ENCODE measurements at regions not wholly inside any gene's neighbourhood (a gene's known extent, or its start where the extent isn't known, plus 50 kb on each side); places are given as distances from the start of the nearest gene placed in this dataset.
"Not testable (repeated sequence)": the region's sequence is repeated elsewhere in the genome, so short reads cannot be mapped to it uniquely, and the experiment has no call there.

DNA sequence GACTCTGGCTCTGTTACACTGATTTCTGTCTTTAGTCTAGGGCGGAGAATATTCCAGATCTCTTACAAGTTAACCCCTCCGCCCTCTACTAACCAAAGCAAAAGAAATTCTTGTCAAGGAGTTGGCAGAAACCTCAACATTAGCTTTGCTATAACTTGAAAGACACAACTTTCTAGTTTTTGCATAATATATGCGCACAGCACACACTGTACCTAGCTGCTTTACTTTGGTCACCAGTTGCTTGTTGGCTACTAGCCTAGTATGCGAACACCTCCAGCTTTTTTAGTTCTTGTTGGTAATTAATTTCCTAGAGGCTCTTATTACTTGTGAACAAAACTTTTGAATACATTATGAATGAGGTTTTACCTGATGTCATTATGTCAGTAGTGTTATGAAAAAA, 348.8 kb upstream of the C2CD4B start:
- 87% methylated on average over 4 of the region's 4 CpGs for WGBS (ENCODE audit: insufficient coverage, low coverage, low lambda C conversion rate, missing lambda C conversion rate)
- TF ChIP-seq, protein P1, sequence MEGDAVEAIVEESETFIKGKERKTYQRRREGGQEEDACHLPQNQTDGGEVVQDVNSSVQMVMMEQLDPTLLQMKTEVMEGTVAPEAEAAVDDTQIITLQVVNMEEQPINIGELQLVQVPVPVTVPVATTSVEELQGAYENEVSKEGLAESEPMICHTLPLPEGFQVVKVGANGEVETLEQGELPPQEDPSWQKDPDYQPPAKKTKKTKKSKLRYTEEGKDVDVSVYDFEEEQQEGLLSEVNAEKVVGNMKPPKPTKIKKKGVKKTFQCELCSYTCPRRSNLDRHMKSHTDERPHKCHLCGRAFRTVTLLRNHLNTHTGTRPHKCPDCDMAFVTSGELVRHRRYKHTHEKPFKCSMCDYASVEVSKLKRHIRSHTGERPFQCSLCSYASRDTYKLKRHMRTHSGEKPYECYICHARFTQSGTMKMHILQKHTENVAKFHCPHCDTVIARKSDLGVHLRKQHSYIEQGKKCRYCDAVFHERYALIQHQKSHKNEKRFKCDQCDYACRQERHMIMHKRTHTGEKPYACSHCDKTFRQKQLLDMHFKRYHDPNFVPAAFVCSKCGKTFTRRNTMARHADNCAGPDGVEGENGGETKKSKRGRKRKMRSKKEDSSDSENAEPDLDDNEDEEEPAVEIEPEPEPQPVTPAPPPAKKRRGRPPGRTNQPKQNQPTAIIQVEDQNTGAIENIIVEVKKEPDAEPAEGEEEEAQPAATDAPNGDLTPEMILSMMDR (IDR thresholded peaks at IDR 0.05) = no peak
- no peak for TF ChIP-seq POLR2A (IDR thresholded peaks at IDR 0.05)
- Histone ChIP-seq H3K4me1 (no peaks in the 10 kb centered on the region), H3K9me3 (no peaks in the 10 kb centered on the region), H3K27ac (no peak overlapping the region), H3K36me3 (no peaks in the 10 kb centered on the region), H3K4me3 (no peak overlapping the region), H3K27me3 (no peaks in the 10 kb centered on the region)
- intact Hi-C loops (cut with DNase I) = no loop called here
- ATAC-seq (no peak), DNase-seq (no peak)

- Histone ChIP-seq H3K4me3 (no peak overlapping the region), H3K27ac (no peak overlapping the region), H3K36me3 (no peaks in the 10 kb centered on the region), H3K4me1 (no peaks in the 10 kb centered on the region), H3K9me3 (no peaks in the 10 kb centered on the region), H3K27me3 (no peaks in the 10 kb centered on the region)
- TF ChIP-seq, protein P1 (IDR thresholded peaks at IDR 0.05) = no peak
- TF ChIP-seq POLR2A (IDR thresholded peaks at IDR 0.05) = no peak
- ATAC-seq = no peak
- WGBS (ENCODE audit: insufficient coverage, low coverage, low lambda C conversion rate, missing lambda C conversion rate) = 82% methylated on average over 5 of the region's 7 CpGs
- intact Hi-C loops (cut with DNase I) = no loop called here
- DNase-seq = no peak
Measured at GRCh38 chr15:62515696-62516395, 350.8 kb upstream of the C2CD4B start.

DNA sequence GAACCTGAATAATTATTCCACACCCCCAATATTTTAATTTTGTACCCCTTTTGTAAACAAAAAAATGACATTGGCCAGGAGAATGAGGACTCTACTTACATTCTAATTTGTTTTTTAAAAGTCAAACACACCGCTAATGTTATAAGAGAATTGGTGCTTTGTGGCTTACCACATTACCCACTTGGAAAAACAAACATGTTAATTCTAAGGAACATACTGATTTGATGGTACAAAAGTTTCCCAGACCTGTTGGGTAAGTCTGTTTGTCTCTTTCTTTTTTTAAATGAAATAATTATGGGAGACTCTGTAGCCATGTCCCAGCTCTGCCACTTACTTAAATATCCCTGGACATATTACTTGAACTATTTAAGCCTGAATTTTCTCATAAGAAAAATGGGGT, 352.5 kb upstream of the C2CD4B start:
- intact Hi-C loops (cut with DNase I) = no loop called here

DNA sequence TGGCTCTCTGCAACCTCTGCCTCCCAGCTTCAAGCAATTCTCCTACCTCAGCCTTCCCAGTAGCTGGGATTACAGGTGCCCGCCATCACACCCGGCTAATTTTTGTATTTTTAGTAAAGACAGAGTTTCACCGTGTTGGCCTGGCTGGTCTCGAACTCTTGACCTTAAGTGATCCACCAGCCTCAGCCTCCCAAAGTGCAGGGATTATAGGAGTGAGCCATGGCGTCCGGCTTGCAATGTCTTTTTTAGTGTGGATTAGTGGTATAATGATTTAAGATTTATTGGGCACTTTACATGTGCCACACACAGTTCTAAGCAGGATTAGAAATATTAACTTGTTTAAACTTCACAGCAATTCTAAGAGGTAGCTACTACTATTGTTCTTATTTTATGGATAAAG, 353.6 kb upstream of the C2CD4B start:
- ATAC-seq; H3K27me3 ChIP-seq; H3K27ac ChIP-seq; H3K36me3 ChIP-seq; H3K9me3 ChIP-seq; H3K4me3 ChIP-seq; intact Hi-C loops (cut with DNase I); H3K4me1 ChIP-seq; DNase-seq: not testable (repeated sequence)
- WGBS (ENCODE audit: insufficient coverage, low coverage, low lambda C conversion rate, missing lambda C conversion rate) = 93% methylated on average over 4 of the region's 6 CpGs

More for the DNA sequence above, 352.5 kb upstream of the C2CD4B start:
- Histone ChIP-seq H3K27me3 (no peaks in the 10 kb centered on the region), H3K4me1 (no peaks in the 10 kb centered on the region), H3K4me3 (no peak overlapping the region), H3K36me3 (no peaks in the 10 kb centered on the region), H3K9me3 (no peaks in the 10 kb centered on the region), H3K27ac (no peak overlapping the region)
- 69% methylated on average over 1 of the region's 1 CpG for WGBS (ENCODE audit: insufficient coverage, low coverage, low lambda C conversion rate, missing lambda C conversion rate)
- DNase-seq (no peak), ATAC-seq (no peak)
- TF ChIP-seq POLR2A (IDR thresholded peaks at IDR 0.05) = no peak
- TF ChIP-seq, protein P1 (IDR thresholded peaks at IDR 0.05) = no peak

GRCh38 chr15:62519900-62520299, 354.8 kb upstream of the C2CD4B start:
- Histone ChIP-seq H3K36me3 (no peaks in the 10 kb centered on the region), H3K27me3 (no peaks in the 10 kb centered on the region), H3K9me3 (no peaks in the 10 kb centered on the region), H3K27ac (no peak overlapping the region), H3K4me1 (no peaks in the 10 kb centered on the region), H3K4me3 (no peak overlapping the region)
- ATAC-seq (no peak), DNase-seq (no peak)
- WGBS (ENCODE audit: insufficient coverage, low coverage, low lambda C conversion rate, missing lambda C conversion rate) = 72% methylated on average over 4 of the region's 4 CpGs
- intact Hi-C loops (cut with DNase I) = no loop called here
- TF ChIP-seq, protein P1 (IDR thresholded peaks at IDR 0.05) = no peak
- no peak for TF ChIP-seq POLR2A (IDR thresholded peaks at IDR 0.05)
